ENCODE measurements at regions not wholly inside any gene's neighbourhood (a gene's known extent, or its start where the extent isn't known, plus 50 kb on each side); places are given as distances from the start of the nearest gene placed in this dataset.

- Histone ChIP-seq H3K4me2 (replicated peaks; ENCODE audit: low read depth, low read length, poor library complexity, severe bottlenecking) (no peak overlapping the region), H3K27ac (ENCODE audit: low read length in 2 of 2) (no peak overlapping the region), H4K20me1 (ENCODE audit: control insufficient read depth, insufficient read depth, low read length, poor library complexity, severe bottlenecking) (no peaks in the 10 kb centered on the region), H3K36me3 (replicated peaks in 1 of 2; ENCODE audit: control extremely low read depth in 1 of 2, control insufficient read depth in 1 of 2, extremely low read depth in 1 of 2, insufficient read depth in 2 of 2, low read length in 1 of 2) (no peaks in the 10 kb centered on the region), H3K9me3 (ENCODE audit: control extremely low read depth in 1 of 3, control insufficient read depth in 2 of 3, insufficient read depth in 1 of 3, low read length in 2 of 3) (no peaks in the 10 kb centered on the region), H3K4me3 (ENCODE audit: control extremely low read depth in 1 of 5, extremely low read depth in 1 of 5, insufficient read depth in 1 of 5, low read depth in 2 of 5, low read length in 4 of 5) (no peak overlapping the region), H3K4me1 (ENCODE audit: control insufficient read depth in 2 of 2, insufficient read depth in 2 of 2, low read length in 2 of 2) (peaks cover 0 to 3% of the 10 kb centered on the region in 2 donors), H3K9ac (ENCODE audit: low read length) (no peak overlapping the region), H3K79me2 (ENCODE audit: control insufficient read depth, insufficient read depth, low read length) (no peaks in the 10 kb centered on the region), H2AFZ (ENCODE audit: insufficient read depth, low read depth, low read length, poor library complexity, severe bottlenecking) (peak overlapping the region; percentile 22), H3K27me3 (replicated peaks in 1 of 4; ENCODE audit: control extremely low read depth in 1 of 4, control insufficient read depth in 3 of 4, insufficient read depth in 4 of 4, low read length in 3 of 4) (peaks cover 0 to 8% (median 0%) of the 10 kb centered on the region in 4 experiments)
- H3K27ac Mint-ChIP-seq: no peak overlapping the region
- 16% methylated on average over 17 of the region's 20 CpGs for WGBS (ENCODE audit: insufficient coverage)
- POLR2A ChIA-PET: no interaction called here
- H3K4me1 Mint-ChIP-seq: peaks cover 3% of the 10 kb centered on the region
- CTCF ChIA-PET: no interaction called here
- H3K27me3 Mint-ChIP-seq: peaks cover 9% of the 10 kb centered on the region
- ATAC-seq (ENCODE audit: low read depth): no peak
- DNase-seq: no peak
- no peak overlapping the region for H3K4me3 Mint-ChIP-seq
- H3K9me3 Mint-ChIP-seq (ENCODE audit: insufficient read depth): no peaks in the 10 kb centered on the region
- TF ChIP-seq CTCF (IDR thresholded peaks at IDR 0.05) (no peak), EZH2 (IDR thresholded peaks at IDR 0.05; ENCODE audit: borderline replicate concordance, insufficient read depth, low read depth, low read length, poor library complexity, severe bottlenecking) (no peak)
- intact Hi-C loops (cut with micrococcal nuclease): no loop called here
These were observed 310.2 kb downstream of the ASMT start for GRCh38 chrX:1925053-1925481.

- Histone ChIP-seq H3K4me1 (ENCODE audit: control insufficient read depth in 2 of 2, insufficient read depth in 2 of 2, low read length in 2 of 2) (peaks cover 0 to 3% of the 10 kb centered on the region in 2 donors), H3K27me3 (replicated peaks in 1 of 4; ENCODE audit: control extremely low read depth in 1 of 4, control insufficient read depth in 3 of 4, insufficient read depth in 4 of 4, low read length in 3 of 4) (peaks cover 0 to 8% (median 0%) of the 10 kb centered on the region in 4 experiments), H4K20me1 (ENCODE audit: control insufficient read depth, insufficient read depth, low read length, poor library complexity, severe bottlenecking) (no peaks in the 10 kb centered on the region), H3K36me3 (replicated peaks in 1 of 2; ENCODE audit: control extremely low read depth in 1 of 2, control insufficient read depth in 1 of 2, extremely low read depth in 1 of 2, insufficient read depth in 2 of 2, low read length in 1 of 2) (no peaks in the 10 kb centered on the region), H3K4me3 (ENCODE audit: control extremely low read depth in 1 of 5, extremely low read depth in 1 of 5, insufficient read depth in 1 of 5, low read depth in 2 of 5, low read length in 4 of 5) (no peak overlapping the region), H3K79me2 (ENCODE audit: control insufficient read depth, insufficient read depth, low read length) (no peaks in the 10 kb centered on the region), H3K27ac (ENCODE audit: low read length in 2 of 2) (no peak overlapping the region), H3K9ac (ENCODE audit: low read length) (no peak overlapping the region), H2AFZ (ENCODE audit: insufficient read depth, low read depth, low read length, poor library complexity, severe bottlenecking) (no peak overlapping the region), H3K4me2 (replicated peaks; ENCODE audit: low read depth, low read length, poor library complexity, severe bottlenecking) (no peak overlapping the region), H3K9me3 (ENCODE audit: control extremely low read depth in 1 of 3, control insufficient read depth in 2 of 3, insufficient read depth in 1 of 3, low read length in 2 of 3) (no peaks in the 10 kb centered on the region)
- ATAC-seq (ENCODE audit: low read depth): no peak
- Mint-ChIP-seq H3K27ac (no peak overlapping the region), H3K4me1 (peaks cover 3% of the 10 kb centered on the region), H3K4me3 (no peak overlapping the region), H3K9me3 (ENCODE audit: insufficient read depth) (no peaks in the 10 kb centered on the region), H3K27me3 (peaks cover 9% of the 10 kb centered on the region)
- CTCF ChIA-PET: no interaction called here
- TF ChIP-seq EZH2 (IDR thresholded peaks at IDR 0.05; ENCODE audit: borderline replicate concordance, insufficient read depth, low read depth, low read length, poor library complexity, severe bottlenecking) (no peak), CTCF (IDR thresholded peaks at IDR 0.05) (no peak)
- POLR2A ChIA-PET: no interaction called here
- WGBS (ENCODE audit: insufficient coverage): 98% methylated on average over 5 of the region's 10 CpGs
- DNase-seq: no peak
- intact Hi-C loops (cut with micrococcal nuclease): no loop called here
These were observed 313.9 kb downstream of the ASMT start for GRCh38 chrX:1928805-1929204.
